ENCODE measurements at regions not wholly inside any gene's neighbourhood (a gene's known extent, or its start where the extent isn't known, plus 50 kb on each side); places are given as distances from the start of the nearest gene placed in this dataset.

DNA sequence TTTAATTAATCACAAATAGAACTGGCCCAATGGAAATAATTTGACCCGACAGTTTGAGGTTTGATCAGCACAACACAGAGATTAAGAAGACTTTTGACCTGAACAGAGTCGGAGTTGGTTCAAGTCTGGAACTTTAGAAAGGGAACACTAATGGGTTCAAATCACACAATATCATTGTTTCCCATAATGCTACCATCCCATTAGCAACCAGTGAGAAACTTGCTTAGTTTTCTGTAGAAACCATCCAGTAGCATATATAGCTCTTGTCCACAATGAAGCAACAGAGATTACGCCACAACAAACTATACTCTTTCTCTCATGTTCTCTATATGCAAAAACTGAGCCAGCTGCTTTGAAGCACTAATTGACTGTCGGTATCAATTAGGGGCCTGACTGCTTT lies 376.9 kb upstream of the SPRY2 start:
- no peak overlapping the region for H3K4me3 ChIP-seq (ENCODE audit: low read depth, low read length)
- H3K36me3 ChIP-seq (replicated peaks), result no peaks in the 10 kb centered on the region
- in situ Hi-C loops (cut with HindIII; ENCODE audit: low pct_ligation_motif_present, low sequenced_read_pairs), result no loop called here
- H3K27ac ChIP-seq, result no peak overlapping the region
- no peaks in the 10 kb centered on the region for H3K27me3 ChIP-seq (replicated peaks)
- TF ChIP-seq, protein P1, sequence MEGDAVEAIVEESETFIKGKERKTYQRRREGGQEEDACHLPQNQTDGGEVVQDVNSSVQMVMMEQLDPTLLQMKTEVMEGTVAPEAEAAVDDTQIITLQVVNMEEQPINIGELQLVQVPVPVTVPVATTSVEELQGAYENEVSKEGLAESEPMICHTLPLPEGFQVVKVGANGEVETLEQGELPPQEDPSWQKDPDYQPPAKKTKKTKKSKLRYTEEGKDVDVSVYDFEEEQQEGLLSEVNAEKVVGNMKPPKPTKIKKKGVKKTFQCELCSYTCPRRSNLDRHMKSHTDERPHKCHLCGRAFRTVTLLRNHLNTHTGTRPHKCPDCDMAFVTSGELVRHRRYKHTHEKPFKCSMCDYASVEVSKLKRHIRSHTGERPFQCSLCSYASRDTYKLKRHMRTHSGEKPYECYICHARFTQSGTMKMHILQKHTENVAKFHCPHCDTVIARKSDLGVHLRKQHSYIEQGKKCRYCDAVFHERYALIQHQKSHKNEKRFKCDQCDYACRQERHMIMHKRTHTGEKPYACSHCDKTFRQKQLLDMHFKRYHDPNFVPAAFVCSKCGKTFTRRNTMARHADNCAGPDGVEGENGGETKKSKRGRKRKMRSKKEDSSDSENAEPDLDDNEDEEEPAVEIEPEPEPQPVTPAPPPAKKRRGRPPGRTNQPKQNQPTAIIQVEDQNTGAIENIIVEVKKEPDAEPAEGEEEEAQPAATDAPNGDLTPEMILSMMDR (IDR thresholded peaks at IDR 0.05; ENCODE audit: low read depth, low read length, missing control alignments), result no peak
- DNase-seq, result no peak

DNA sequence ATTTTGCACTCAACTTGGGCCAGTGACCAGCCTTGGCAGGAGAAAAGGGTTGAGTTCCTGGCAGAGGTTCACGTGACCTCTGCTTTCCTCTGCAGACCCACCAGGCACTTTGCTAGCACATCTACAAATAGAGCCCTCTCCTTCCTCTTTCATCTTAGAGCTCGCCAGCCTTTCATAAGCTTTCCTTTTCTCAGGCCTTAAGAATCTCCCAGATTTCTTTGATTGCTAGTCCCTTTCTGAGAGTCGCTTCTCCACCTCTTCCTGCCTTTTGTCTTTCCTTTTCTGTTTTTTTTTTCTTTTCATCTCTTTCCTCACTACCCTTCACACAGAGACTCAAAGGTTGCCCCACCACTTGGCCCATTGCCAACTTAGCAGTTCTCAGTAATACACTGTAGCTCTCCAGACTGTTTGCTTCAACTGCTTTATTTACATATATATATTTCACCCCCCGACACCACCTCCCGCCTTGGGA lies 375.7 kb upstream of the SPRY2 start:
- H3K36me3 ChIP-seq (replicated peaks), result no peaks in the 10 kb centered on the region
- no peak for DNase-seq
- no peaks in the 10 kb centered on the region for H3K27me3 ChIP-seq (replicated peaks)
- H3K27ac ChIP-seq, result no peak overlapping the region
- no peak overlapping the region for H3K4me3 ChIP-seq (ENCODE audit: low read depth, low read length)
- TF ChIP-seq, protein P1 (IDR thresholded peaks at IDR 0.05; ENCODE audit: low read depth, low read length, missing control alignments), result no peak
- in situ Hi-C loops (cut with HindIII; ENCODE audit: low pct_ligation_motif_present, low sequenced_read_pairs), result no loop called here

DNA sequence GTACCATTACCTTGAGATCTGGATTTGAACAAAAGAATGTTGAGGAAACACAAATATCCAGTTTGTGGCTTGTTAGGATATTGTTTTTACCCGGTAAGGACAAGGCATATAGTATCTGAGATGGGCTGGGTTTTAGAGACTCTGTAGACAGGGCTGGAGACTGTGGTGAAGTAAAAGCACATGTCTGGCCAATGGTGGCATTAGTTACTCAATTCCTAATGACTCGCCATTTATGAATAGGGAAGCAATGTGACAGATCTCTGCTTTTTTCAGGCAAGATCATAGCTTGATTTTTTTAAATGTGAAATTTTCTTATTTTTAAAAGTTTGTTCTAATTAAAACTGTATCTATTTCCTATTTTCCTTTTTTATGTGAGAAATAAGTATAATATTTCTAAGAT lies 371.1 kb upstream of the SPRY2 start:
- in situ Hi-C loops (cut with HindIII; ENCODE audit: low pct_ligation_motif_present, low sequenced_read_pairs), result no loop called here
- Histone ChIP-seq H3K27ac (no peak overlapping the region), H3K36me3 (replicated peaks) (no peaks in the 10 kb centered on the region), H3K27me3 (replicated peaks) (no peaks in the 10 kb centered on the region), H3K4me3 (ENCODE audit: low read depth, low read length) (no peak overlapping the region)
- TF ChIP-seq, protein P1 (IDR thresholded peaks at IDR 0.05; ENCODE audit: low read depth, low read length, missing control alignments), result no peak
- DNase-seq, result no peak

DNA sequence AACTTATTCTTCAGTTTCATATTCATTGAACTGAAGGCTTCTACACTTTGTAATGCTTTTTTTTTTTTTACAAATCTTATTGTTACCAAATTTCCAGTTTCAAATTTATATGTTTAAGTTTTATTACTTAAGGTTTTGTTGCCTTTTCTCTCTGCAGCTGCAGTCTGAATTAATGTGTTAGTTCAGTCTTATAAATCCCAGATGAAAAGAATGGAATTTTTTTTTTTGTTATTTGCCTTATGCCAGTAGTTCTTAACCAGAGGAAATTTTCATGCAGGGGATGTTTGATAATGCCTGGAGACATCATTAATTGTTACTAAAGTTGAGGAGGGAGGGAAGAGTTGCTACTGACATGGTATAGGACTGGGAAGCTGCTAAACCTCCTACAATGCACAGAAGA lies 367.9 kb upstream of the SPRY2 start:
- no peaks in the 10 kb centered on the region for H3K36me3 ChIP-seq (replicated peaks)
- TF ChIP-seq, protein P1 (IDR thresholded peaks at IDR 0.05; ENCODE audit: low read depth, low read length, missing control alignments), result no peak
- no peak overlapping the region for H3K4me3 ChIP-seq (ENCODE audit: low read depth, low read length)
- in situ Hi-C loops (cut with HindIII; ENCODE audit: low pct_ligation_motif_present, low sequenced_read_pairs), result no loop called here
- no peaks in the 10 kb centered on the region for H3K27me3 ChIP-seq (replicated peaks)
- no peak for DNase-seq
- H3K27ac ChIP-seq, result no peak overlapping the region

DNA sequence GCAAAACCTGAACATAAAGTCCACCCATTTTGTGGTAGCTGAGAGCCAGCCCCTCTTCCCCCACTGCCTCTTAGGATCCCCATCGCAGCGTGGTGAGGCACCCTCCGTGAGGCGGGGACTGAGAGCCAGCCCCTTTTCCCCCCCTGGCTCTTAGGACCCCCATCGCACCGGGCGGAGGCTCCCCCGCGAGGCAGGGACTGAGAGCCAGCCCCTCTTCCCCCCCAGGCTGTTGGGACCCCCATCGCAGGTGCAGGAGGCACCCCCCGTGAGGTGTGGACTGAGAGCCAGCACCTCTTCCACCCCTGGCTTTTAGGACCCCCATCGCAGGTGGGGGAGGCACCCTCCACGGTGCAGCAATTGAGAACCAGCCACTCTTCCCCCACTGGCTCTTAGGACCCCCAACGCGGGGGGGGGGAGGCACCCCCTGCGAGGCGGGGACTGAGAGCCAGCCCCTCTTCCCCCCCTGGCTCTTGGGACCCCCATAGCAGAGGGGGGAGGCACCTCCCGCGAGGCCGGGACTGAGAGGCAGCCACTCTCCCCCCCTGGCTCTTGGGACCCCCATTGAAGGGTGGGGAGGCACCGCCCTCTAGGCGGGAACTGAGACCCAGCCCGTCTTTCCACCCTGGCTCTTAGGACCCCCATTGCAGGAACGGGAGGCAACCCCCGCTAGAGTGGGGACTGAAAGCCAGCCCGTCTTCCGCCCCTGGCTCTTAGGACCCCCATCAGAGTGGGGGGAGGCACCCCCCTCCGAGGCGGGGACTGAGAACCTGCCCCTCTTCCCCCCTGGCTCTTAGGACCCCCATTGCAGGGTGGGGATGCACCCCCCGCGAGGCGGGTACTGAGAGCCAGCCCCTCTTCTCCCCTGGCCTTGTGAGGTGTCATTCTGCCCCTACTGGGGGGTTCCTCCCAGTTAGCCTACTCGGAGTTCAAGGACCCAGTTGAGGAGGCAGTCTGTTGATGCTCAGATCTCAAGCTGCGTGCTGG lies 366.4 kb upstream of the SPRY2 start:
- TF ChIP-seq, protein P1 (IDR thresholded peaks at IDR 0.05; ENCODE audit: low read depth, low read length, missing control alignments), result no peak
- H3K27me3 ChIP-seq (replicated peaks), result no peaks in the 10 kb centered on the region
- DNase-seq, result no peak
- H3K4me3 ChIP-seq (ENCODE audit: low read depth, low read length), result no peak overlapping the region
- no peaks in the 10 kb centered on the region for H3K36me3 ChIP-seq (replicated peaks)
- H3K27ac ChIP-seq, result no peak overlapping the region
- in situ Hi-C loops (cut with HindIII; ENCODE audit: low pct_ligation_motif_present, low sequenced_read_pairs), result no loop called here
